Coronary artery (tissue), 2 donors: ENCODE measurements at regions not wholly inside any gene's neighbourhood (a gene's known extent, or its start where the extent isn't known, plus 50 kb on each side); places are given as distances from the start of the nearest gene placed in this dataset.

Experiments
- DNase-seq: peaks from one replicate; pipeline ENCODE4 v3.0.0-alpha.2; 2017; ENCODE audit warnings: low spot score
- H3K27ac ChIP-seq, 2 donors: fragments of 200-600 bp; sonication (generic); one replicate each; pipeline ENCODE4 v1.5.1; 2016 to 2019
- H3K4me3 ChIP-seq: fragments of 200-600 bp; sonication (generic); 2 replicates; pipeline ENCODE4 v1.5.1; 2016; ENCODE audit warnings: mild to moderate bottlenecking, moderate library complexity
- TF ChIP-seq, protein P1 (sequence below): fragments of 200-600 bp; sonication (generic); IDR thresholded peaks from one replicate; pipeline ENCODE4 v1.5.1; 2019; ENCODE audit warnings: antibody characterized with exemption

DNA sequence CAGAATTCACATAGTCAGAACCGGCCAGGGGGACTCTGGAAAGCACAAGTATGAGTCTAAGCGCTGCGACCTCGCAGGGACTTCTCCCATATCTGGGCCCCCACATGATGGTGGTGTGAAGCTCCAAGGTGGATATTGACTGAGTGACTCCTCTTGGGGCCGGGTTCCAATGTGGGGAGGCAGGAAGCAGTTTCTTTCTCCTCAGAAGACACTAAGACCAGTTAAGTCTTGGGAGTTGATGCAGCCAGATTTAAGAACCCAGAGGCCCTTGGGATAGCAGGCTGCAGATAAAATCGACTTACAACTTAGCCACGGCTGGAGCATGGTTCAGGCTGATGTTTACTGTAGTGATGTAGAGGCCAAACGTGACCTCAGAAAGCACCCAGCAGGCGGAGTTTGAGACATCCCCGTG, 55.4 kb upstream of the KLF13 start:
- peak; percentile 59 for DNase-seq
- TF ChIP-seq, protein P1, sequence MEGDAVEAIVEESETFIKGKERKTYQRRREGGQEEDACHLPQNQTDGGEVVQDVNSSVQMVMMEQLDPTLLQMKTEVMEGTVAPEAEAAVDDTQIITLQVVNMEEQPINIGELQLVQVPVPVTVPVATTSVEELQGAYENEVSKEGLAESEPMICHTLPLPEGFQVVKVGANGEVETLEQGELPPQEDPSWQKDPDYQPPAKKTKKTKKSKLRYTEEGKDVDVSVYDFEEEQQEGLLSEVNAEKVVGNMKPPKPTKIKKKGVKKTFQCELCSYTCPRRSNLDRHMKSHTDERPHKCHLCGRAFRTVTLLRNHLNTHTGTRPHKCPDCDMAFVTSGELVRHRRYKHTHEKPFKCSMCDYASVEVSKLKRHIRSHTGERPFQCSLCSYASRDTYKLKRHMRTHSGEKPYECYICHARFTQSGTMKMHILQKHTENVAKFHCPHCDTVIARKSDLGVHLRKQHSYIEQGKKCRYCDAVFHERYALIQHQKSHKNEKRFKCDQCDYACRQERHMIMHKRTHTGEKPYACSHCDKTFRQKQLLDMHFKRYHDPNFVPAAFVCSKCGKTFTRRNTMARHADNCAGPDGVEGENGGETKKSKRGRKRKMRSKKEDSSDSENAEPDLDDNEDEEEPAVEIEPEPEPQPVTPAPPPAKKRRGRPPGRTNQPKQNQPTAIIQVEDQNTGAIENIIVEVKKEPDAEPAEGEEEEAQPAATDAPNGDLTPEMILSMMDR = no peak

DNA sequence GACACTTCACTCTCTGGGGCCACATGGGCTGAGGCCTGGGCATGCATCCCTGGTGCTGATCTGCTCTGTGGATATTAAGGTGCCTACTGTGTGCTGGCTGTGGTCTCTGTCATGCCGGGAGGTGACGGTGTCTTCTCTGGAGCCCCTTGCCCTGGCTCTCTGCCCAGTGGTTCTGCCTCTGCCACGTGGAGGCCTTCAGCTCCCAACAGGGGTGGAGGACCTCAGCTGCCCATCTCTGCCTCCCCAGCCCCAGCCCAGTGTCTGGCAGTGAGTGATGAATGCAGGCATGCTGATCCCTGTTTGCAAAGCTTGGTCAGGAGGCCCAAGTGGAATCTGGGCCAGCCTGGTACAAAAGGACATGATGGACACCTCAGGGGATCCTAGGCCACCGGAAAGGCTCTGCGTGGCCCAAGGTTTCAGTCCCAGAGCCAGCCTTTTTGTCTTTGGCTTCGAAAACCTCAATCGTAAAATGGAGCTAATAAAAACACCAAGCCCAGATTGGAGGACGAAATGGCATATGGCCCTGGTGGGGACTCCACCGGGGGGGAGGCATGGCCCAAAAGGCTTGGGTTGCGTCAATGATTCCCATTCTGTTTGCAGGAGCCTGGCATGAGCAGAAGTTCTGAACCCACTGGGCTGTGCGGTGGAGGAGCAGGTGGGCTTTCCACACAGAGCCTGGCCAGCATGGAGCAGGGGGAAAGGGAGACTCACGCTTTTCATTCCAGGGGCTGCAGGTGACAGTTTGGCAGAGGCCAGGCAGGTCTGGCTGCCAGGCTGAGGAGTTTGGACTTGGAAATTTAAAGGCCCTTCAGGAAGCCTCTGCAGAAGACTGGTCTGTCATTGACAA, 54.7 kb upstream of the KLF13 start:
- TF ChIP-seq, protein P1 = no peak
- no peak for DNase-seq
- H3K27ac ChIP-seq = no peak overlapping the region
- H3K4me3 ChIP-seq = no peak overlapping the region

More for the DNA sequence above, 55.4 kb upstream of the KLF13 start:
- H3K4me3 ChIP-seq = no peak overlapping the region
- no peak overlapping the region for H3K27ac ChIP-seq

DNA sequence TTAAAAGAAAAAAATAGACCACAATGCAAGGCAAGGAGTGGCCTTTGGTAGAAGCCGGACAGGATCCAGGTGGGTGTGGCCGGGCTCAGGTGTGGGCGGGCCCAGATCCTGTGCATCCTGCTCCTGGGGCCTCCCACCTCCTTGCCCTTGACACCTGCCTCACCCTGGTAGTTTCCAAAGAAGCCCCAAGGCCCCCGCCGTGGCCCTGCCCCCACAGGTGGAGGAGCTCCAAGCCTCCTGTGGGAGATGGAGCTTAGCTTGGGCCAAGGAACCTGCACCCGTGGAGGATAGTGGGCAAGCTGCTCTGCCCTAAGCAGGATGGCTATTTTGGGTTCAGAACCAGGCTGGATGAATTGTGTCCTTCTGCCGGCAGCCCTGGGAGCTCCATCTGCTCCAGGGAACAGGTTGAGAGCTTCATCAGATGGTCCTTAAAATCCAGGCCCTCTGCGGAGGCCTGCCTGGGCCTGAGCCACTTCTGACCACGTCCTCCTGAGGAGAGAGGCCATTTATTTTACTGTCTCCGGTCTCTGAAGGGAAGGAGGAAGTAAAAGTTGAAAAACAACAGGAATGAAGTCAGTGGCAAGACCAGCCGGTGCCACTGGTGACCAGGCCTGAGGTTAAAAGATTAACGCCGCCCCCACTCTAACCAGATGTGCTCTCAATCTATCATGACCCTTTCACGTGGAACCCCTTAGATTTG, 53.9 kb upstream of the KLF13 start:
- TF ChIP-seq, protein P1 = no peak
- peak; percentile 66 for DNase-seq
- Histone ChIP-seq H3K4me3 (no peak overlapping the region), H3K27ac (peak overlapping the region in 1 of 2 donors; percentile 13)

DNA sequence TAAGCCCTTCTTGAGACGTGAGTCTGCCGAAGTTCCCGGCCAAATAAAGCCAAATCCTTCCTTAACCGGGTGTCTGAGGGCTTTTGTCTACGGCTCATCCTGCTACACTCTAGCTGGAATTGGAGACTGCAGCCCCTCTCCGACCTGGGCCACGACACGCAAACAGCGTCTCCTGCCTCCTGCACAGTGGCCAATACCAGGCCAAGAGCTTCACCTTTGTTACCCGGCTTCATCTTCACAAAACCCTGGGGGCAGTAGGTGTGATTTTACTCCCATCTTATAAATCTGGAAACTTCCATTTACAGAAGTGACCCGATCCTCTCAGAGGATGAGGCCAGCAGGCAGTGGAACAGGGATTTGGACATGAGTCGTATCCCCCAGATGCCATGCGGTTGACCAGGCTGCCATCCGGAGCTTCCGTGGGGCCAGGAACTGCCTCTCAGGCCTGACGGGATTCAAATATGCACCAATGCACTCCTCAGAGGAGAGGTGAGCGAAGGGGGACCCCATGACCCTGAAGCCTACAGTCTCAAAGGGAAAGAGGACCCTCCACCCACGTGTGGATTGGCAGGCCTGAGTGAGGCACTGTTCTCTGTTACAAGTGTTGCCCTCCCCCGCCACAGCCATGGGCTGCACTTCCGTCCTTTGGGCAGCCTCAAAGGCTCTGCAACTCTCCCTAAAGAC, 53.2 kb upstream of the KLF13 start:
- Histone ChIP-seq H3K27ac (no peak overlapping the region), H3K4me3 (no peak overlapping the region)
- TF ChIP-seq, protein P1 = no peak
- peak; percentile 68 for DNase-seq

DNA sequence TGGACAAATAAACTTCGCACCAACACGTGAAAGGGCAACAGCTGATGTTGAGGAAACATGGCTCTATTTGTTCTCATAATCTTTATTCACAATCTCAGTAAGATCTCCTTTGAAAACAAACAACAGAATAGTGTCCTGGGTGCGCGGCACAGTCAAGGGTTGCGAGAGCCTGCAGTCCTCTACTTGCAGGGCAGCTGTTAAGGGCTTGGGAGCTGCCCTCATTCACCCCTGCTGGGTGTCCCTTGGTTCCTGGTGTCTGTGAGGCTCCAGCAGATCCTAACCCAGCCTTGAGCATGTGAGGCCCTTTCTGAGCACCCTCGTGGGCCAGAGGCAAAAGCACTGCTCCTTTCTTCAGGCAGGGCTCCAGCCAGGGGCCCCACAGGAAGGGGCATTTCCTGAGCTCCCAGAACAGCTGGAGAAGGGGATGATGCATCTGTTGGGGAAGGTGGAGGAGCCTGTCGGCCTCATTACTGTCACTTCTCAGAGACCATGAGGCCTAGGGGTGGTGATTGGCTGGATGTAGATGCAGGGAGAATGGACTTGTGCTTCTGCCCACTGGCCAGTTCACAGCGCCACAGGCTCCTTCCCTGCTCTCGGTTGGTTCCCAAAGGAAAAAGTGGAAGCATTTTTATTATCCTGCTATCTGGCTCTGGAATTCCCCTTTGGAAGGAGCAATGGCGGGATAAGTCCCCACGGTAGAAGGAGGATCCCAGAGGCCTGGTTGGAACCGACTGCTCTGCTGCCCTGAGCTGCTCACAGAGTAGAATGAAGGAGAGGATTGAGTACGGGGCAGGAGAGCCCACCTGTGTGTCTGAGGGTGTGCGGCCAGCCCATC, 51.9 kb upstream of the KLF13 start:
- peak; percentile 71 for DNase-seq
- H3K27ac ChIP-seq = no peak overlapping the region
- TF ChIP-seq, protein P1 = no peak
- no peak overlapping the region for H3K4me3 ChIP-seq
